NCI-H2029 (cell line): ENCODE measurements at regions not wholly inside any gene's neighbourhood (a gene's known extent, or its start where the extent isn't known, plus 50 kb on each side); places are given as distances from the start of the nearest gene placed in this dataset.
"Not testable (repeated sequence)": the region's sequence is repeated elsewhere in the genome, so short reads cannot be mapped to it uniquely, and the experiment has no call there.

Source experiments
- DNase-seq: peaks from one replicate; lab custom pipeline; 2025; lab: John Stamatoyannopoulos, UW

DNA sequence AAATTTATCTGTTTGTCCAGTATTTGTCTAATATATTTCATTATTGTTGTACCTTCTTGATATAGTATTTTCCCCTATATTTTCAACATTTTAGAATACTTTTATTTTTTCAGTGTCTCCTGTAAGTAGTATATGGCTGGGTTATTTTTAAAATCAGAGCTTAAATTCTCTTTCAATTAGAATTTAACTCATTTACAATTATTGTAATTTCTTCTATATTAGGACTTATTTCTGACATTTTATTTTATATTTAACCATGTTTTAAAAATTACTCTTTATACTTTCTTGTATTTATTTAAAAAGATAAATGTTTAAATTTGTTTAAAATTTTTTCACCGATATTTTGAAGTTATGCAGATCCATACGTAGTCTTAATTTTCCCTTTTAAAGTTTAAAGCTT, 220.0 kb upstream of the NPVF start:
- DNase-seq = no peak

DNA sequence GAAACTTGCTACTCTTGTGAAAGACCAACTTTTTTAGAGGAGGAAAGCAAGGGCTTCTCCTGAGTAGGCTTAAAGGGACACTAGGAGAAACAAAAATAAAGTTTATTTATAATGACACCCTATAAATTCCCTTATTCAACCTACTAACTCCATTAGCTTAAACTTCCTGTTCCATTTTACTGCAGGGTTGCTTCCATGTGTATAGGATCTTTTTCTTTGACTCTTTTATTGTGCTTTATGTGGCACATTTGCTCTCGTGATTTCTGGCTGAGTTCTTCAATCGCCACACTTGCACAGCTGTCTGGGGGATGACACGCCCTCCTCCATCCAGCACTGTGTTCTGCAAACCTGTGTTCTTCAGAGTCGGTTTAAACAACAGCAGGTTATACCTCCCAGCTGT, 225.7 kb upstream of the NPVF start:
- no peak for DNase-seq

GRCh38 chr7:25454562-25455041, 226.3 kb upstream of the NPVF start:
- DNase-seq = no peak

DNA sequence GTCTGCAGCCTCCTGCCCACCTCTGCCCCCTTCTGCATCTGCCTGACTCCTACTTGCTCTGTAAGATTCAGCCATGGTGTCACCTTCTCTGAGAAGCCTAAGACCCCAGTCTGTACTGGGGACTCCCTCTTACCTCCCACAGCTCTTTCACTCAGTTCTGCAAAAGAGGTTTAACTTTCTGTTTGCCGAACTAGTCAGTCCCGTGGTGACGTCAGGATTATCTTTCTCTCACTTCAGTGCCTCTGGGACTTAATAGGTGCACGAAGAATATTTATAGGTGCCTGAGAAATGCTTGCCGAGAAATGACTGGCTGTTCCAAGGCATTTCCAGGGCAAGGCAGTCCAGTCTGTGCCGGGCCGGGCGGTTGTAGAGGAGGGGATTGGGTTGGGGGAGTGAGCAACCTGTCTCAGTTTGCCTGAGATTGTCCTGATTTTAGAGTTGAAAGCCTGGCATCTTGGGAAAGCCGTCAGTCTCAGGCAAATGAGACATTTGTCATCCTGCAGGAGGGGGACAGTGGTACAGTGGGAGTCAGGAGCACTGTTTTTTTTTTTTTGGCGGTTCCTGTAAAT, 227.5 kb upstream of the NPVF start:
- DNase-seq = no peak

GRCh38 chr7:25456467-25457171, 228.3 kb upstream of the NPVF start:
- DNase-seq = peak; percentile 1

DNA sequence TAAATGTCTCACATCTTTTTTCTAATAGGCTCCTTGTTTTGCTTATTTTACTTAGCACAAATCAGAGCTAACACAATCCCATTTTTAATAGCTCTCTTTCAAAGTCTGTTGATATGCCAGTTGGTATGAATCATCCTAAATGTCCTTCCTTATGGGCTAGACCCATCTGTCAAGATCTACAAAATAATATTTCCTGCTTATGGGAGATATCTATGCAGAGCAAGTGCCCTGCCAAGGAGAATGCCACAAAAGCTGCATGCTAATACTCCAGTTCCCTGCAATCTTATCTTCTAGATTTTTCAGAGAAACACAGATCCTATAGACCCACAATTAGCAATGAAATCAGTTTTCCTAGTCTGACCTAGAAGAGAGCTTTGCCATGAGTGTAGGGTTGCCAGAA, 230.8 kb upstream of the NPVF start:
- DNase-seq = no peak

- no peak for DNase-seq
Measured at GRCh38 chr7:25460433-25460832, 232.1 kb upstream of the NPVF start.

DNA sequence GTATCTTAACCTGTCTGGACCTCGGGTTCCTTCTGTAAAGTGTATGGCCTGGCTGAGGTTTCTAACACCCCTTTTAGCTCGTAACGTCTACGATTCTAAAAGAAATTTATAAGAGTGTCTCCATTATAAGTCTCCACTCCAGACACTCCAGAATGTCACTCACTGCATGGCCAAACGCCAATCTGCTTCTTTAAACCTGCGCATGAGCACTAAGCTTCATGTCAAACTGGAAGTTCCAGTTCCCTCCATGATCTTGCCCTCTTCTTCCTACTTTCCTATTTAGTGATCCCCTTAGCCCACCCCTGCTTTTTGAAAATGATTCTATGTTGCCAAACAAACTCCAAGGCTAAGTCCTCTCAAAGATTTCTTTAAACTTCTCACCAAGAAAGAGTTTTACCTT, 241.4 kb upstream of the NPVF start:
- DNase-seq = no peak

DNA sequence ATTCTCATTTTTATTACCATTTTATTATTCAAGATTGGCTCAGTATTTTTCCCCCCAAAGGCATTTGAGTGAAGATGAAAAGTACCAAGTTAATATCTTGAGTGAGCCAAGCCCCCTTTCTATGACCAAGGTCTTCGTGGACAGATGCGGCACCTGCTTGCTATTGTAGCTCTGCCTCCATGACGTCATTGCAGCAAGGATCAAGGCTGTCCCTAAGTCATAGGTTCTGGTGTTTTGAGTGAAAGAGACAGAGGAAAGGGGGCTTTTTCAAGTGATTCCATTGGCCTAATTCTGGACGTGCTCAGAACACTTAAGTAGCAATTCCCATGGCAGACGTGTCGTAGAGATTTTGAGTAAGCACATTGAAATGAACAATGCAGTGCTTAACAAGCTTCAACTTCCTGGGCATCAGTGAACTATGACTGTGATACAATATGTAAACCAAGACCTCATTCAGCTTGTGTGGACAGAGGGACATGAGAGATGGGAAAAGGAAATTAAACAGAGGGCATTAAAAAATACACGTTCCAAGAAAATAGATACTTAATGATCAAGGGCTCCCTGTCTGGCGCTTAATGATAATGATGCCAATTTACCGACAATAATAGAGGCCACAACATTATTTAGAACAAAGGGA, 248.7 kb upstream of the NPVF start:
- no peak for DNase-seq

GRCh38 chr7:25478221-25478620, 249.9 kb upstream of the NPVF start:
- not testable (repeated sequence) for DNase-seq

DNA sequence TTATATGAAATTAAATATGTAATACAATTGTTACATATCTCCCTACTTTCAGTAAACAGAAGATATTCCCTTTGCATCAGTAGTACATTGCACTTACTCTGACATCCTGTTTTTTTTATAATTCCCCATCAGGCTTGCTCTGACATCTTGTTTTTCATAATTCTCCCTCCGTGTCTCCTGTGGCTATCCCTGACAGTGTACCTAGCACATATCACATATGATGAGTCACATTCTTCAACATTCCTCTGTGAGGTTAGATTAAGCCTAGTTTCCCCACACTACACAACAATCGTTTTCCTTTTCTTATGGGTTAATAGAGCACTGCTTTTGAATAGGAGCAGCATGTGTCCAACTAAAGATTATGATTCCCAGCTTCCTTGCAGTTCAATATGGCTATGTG, 250.6 kb upstream of the NPVF start:
- no peak for DNase-seq

DNA sequence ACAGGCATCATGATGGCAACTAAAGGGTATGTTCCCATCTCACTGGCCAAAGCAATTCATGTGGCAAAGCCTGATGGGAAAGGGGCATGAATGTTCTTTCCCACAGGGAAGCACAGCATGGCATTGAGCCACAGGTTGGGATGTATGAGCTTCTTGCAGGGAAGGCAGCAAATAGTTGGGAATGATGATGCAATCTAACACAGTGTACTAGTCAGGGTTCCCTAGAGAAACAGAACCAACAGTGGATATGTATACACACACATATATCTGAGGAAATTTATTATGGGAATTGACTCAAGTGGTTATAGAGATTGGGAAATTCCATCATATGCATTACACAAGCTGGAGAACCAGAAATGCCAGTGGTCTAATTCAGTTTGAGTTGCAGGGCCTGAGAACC, 253.6 kb upstream of the NPVF start:
- DNase-seq = no peak

DNA sequence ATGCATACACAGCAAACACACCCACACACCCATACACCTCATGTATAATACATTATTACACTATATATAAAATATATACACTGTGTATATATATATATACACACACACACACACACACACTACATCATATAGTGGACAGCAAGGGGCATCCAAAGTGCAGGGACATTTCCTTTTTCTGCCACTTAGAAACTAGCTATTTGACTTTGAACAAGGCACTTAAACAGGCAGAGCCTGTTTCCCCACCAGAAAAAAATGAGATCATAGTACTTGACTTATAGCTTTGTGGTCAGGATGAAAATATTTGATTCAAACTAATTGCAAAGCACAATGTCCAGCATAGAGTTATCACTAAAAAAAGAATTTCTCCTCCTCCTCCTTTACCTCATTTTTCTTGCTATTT, 254.3 kb upstream of the NPVF start:
- DNase-seq = no peak

- DNase-seq = no peak
Measured at GRCh38 chr7:25485026-25485425, 256.7 kb upstream of the NPVF start.

- DNase-seq = no peak
Measured at GRCh38 chr7:25486656-25487055, 258.4 kb upstream of the NPVF start.

DNA sequence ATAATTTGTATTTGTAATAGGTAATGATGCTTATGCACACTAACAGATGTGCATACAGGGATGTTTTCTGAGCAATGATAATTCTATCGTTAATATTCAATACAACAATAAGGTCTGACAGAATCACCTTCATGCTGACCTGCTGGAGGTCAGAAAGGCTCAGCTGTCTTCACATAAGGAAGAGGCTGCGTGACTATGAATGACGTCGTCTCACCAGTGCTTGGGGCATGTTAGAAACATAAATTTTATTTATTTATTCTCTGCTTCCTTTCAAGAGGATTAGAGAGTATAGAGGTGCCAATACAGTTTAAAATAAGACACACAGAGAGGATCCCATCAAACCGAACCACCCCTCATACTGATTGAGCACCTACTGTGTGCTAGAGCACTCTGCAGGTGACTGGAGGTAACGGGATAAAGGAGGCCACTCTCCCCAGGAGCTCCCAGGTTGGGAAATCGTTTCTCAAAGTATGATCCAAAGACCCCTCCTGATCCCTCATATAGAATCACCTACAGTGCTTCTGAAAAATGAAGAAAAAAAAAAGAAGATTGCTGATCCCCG, 265.6 kb upstream of the NPVF start:
- DNase-seq = no peak

DNA sequence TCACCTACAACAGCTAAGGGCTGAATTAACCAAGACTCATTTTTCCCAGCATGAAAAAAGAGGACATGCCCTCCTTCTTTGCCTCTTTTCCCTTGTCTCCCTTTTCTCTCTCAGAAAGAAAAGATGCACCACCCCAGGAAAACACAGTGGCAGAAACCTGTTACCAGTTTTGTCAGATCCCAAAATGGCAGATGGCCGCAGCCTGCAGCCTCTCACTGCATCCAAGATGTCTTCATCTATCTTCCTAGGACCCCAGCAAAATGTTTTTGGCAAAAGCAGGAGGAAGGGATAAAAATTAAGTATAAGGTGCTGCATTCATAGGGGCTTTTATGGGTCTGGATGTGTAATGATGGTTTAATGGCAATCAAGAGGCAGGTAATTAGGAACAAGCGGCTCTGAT, 266.6 kb upstream of the NPVF start:
- DNase-seq = no peak

- no peak for DNase-seq
Measured at GRCh38 chr7:25495342-25496250, 267.3 kb upstream of the NPVF start.

DNA sequence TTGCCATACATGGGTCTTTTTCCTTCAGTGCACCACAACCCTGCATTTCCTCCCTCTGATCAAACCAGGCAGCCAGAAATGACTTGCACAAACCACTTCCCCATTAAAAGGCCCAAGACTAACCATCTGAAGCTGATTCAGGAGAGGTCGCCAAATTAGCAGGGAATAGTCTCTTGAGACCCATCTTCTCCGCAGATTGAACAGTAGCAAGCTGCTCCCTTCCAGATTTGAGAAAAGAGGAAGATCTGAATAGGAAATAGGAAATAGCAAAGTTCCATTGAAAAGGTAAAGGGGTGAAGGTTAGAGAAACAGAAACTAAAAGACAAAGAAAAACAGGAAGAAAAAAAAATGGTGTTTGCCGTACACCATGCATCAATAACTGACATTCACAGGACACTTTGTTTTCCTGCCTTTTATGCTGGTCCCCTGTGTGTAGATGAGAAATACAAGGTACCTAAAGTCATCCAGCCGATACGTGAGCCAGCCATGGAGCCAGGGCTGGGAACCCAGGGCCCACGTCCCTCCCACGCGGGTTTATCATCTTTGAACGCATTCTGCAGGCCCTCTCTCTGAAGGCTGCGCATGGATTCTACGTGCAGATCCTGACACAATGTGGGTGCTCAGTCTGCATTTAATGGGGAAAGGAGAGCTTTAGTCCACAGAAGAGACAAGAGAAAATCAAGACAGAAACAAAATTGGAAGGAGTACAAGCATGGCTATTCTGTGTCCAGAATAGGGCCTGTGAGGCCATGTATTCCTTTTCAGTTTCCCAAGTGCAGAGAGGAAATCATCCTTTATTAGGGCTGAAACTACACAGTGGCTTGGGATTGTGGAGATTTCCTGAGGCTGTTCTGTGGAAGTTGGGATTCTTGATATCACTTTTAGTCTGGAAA, 268.4 kb upstream of the NPVF start:
- DNase-seq = no peak

GRCh38 chr7:25500393-25500921, 272.2 kb upstream of the NPVF start:
- no peak for DNase-seq

DNA sequence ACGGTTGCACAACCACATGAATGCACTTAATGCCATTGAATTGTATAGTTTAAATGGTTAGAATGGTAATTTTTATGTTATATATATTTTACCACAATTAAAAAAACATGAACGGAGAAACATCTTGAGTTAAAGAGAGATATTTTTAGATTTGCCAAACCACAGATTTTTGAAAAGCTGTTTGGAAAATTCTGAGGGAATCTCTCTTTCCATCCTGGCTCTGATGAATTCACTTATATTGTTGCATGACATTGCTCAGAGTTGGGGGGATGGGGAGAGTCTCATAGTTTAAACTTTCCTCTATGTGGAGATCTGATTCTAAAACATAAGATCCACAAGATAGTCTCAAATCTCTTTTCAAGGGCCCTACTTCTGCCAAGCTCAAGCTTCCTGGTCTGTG, 275.0 kb upstream of the NPVF start:
- DNase-seq = no peak
